NT2/D1 (cell line): ENCODE measurements at regions not wholly inside any gene's neighbourhood (a gene's known extent, or its start where the extent isn't known, plus 50 kb on each side); places are given as distances from the start of the nearest gene placed in this dataset.

Experiments
- SUZ12 ChIP-seq: IDR thresholded peaks from 2 replicates; pipeline ENCODE4 v1.6.1; 2011; ENCODE audit not compliant: insufficient read length, insufficient read depth; ENCODE audit errors: extremely low read depth
- YY1 ChIP-seq: IDR thresholded peaks from 2 replicates; pipeline ENCODE4 v1.6.1; 2011; ENCODE audit not compliant: insufficient read length, insufficient read depth
- ZNF274 ChIP-seq: IDR thresholded peaks from 2 replicates; pipeline ENCODE4 v1.6.1; 2011; ENCODE audit warnings: mild to moderate bottlenecking, low read depth, low read length

DNA sequence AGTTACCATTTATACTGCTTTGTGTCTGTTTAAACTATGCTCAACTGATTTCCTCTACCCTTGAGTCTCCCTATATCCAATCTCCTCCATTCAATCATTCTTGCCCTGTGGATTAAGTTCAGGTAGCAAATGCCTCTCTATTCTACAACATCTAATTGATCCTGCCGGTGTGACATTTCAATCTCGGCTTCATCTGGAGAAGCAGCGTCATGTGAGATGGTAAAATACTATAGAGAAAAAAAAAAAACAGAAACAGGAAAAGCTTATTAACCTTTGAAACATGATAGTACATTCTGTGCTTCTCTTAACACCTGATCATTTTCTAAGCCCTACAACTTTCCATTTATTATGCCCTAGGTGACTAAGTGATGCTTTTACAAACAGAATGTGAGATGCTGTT, 89.4 kb downstream of the KCTD12 start:
- TF ChIP-seq ZNF274 (no peak), YY1 (no peak), SUZ12 (no peak)
